ENCODE measurements at regions not wholly inside any gene's neighbourhood (a gene's known extent, or its start where the extent isn't known, plus 50 kb on each side); places are given as distances from the start of the nearest gene placed in this dataset.

- Mint-ChIP-seq H3K36me3 (no peaks in the 10 kb centered on the region), H3K4me3 (no peak overlapping the region), H3K4me1 (no peaks in the 10 kb centered on the region), H3K27me3 (no peaks in the 10 kb centered on the region), H3K27ac (peak overlapping the region; percentile 30), H3K9me3 (no peaks in the 10 kb centered on the region)
Measured at GRCh38 chr6:23081701-23082100, 512.3 kb downstream of the HDGFL1 start.

GRCh38 chr6:23086100-23086499, 516.7 kb downstream of the HDGFL1 start:
- no peaks in the 10 kb centered on the region for H3K4me1 Mint-ChIP-seq
- H3K27me3 Mint-ChIP-seq: no peaks in the 10 kb centered on the region
- no peak overlapping the region for H3K27ac Mint-ChIP-seq
- no peaks in the 10 kb centered on the region for H3K9me3 Mint-ChIP-seq
- no peak overlapping the region for H3K4me3 Mint-ChIP-seq
- no peaks in the 10 kb centered on the region for H3K36me3 Mint-ChIP-seq

- no peak overlapping the region for H3K4me3 Mint-ChIP-seq
- H3K36me3 Mint-ChIP-seq: no peaks in the 10 kb centered on the region
- no peaks in the 10 kb centered on the region for H3K4me1 Mint-ChIP-seq
- no peaks in the 10 kb centered on the region for H3K27me3 Mint-ChIP-seq
- H3K9me3 Mint-ChIP-seq: no peaks in the 10 kb centered on the region
- H3K27ac Mint-ChIP-seq: no peak overlapping the region
Measured at GRCh38 chr6:23087471-23087870, 518.1 kb downstream of the HDGFL1 start.

GRCh38 chr6:23088761-23089160, 519.4 kb downstream of the HDGFL1 start:
- Mint-ChIP-seq H3K4me1 (no peaks in the 10 kb centered on the region), H3K36me3 (no peaks in the 10 kb centered on the region), H3K27ac (no peak overlapping the region), H3K4me3 (no peak overlapping the region), H3K9me3 (no peaks in the 10 kb centered on the region), H3K27me3 (no peaks in the 10 kb centered on the region)

- Mint-ChIP-seq H3K27ac (no peak overlapping the region), H3K27me3 (no peaks in the 10 kb centered on the region)
Measured at GRCh38 chr6:23089981-23090380, 520.6 kb downstream of the HDGFL1 start.

GRCh38 chr6:23091795-23092194, 522.4 kb downstream of the HDGFL1 start:
- Mint-ChIP-seq H3K27me3 (no peaks in the 10 kb centered on the region), H3K27ac (no peak overlapping the region), H3K9me3 (no peaks in the 10 kb centered on the region), H3K36me3 (no peaks in the 10 kb centered on the region), H3K4me3 (no peak overlapping the region), H3K4me1 (no peaks in the 10 kb centered on the region)

More at GRCh38 chr6:23089981-23090380, 520.6 kb downstream of the HDGFL1 start:
- no peak overlapping the region for H3K4me3 Mint-ChIP-seq
- H3K4me1 Mint-ChIP-seq: no peaks in the 10 kb centered on the region
- H3K9me3 Mint-ChIP-seq: no peaks in the 10 kb centered on the region
- H3K36me3 Mint-ChIP-seq: no peaks in the 10 kb centered on the region

GRCh38 chr6:23096876-23097275, 527.5 kb downstream of the HDGFL1 start:
- peaks cover 2% of the 10 kb centered on the region for H3K36me3 Mint-ChIP-seq
- H3K9me3 Mint-ChIP-seq: peaks cover 15% of the 10 kb centered on the region
- H3K4me1 Mint-ChIP-seq: no peaks in the 10 kb centered on the region
- peaks cover 2% of the 10 kb centered on the region for H3K27me3 Mint-ChIP-seq
- H3K4me3 Mint-ChIP-seq: no peak overlapping the region
- no peak overlapping the region for H3K27ac Mint-ChIP-seq

- Mint-ChIP-seq H3K27me3 (peaks cover 2% of the 10 kb centered on the region), H3K27ac (no peak overlapping the region), H3K36me3 (peaks cover 2% of the 10 kb centered on the region), H3K4me1 (no peaks in the 10 kb centered on the region), H3K9me3 (peaks cover 15% of the 10 kb centered on the region), H3K4me3 (no peak overlapping the region)
Measured at GRCh38 chr6:23097566-23097965, 528.2 kb downstream of the HDGFL1 start.

GRCh38 chr6:23106951-23107350, 537.6 kb downstream of the HDGFL1 start:
- Mint-ChIP-seq H3K27me3 (no peaks in the 10 kb centered on the region), H3K9me3 (peaks cover 19% of the 10 kb centered on the region), H3K4me3 (no peak overlapping the region), H3K27ac (no peak overlapping the region), H3K36me3 (no peaks in the 10 kb centered on the region), H3K4me1 (no peaks in the 10 kb centered on the region)

- Mint-ChIP-seq H3K36me3 (no peaks in the 10 kb centered on the region), H3K27ac (no peak overlapping the region), H3K4me3 (no peak overlapping the region), H3K4me1 (no peaks in the 10 kb centered on the region), H3K9me3 (peaks cover 16% of the 10 kb centered on the region), H3K27me3 (no peaks in the 10 kb centered on the region)
Measured at GRCh38 chr6:23111984-23112383, 542.6 kb downstream of the HDGFL1 start.

GRCh38 chr6:23114812-23115504, 545.6 kb downstream of the HDGFL1 start:
- no peak overlapping the region for H3K27ac Mint-ChIP-seq
- no peaks in the 10 kb centered on the region for H3K4me1 Mint-ChIP-seq
- H3K9me3 Mint-ChIP-seq: peaks cover 7% of the 10 kb centered on the region
- no peaks in the 10 kb centered on the region for H3K36me3 Mint-ChIP-seq
- no peak overlapping the region for H3K4me3 Mint-ChIP-seq
- no peaks in the 10 kb centered on the region for H3K27me3 Mint-ChIP-seq

GRCh38 chr6:23137611-23138010, 568.2 kb downstream of the HDGFL1 start:
- H3K4me3 Mint-ChIP-seq: no peak overlapping the region

GRCh38 chr6:23140871-23141270, 571.5 kb downstream of the HDGFL1 start:
- Mint-ChIP-seq H3K9me3 (peaks cover 8% of the 10 kb centered on the region), H3K27ac (no peak overlapping the region), H3K27me3 (no peaks in the 10 kb centered on the region), H3K36me3 (no peaks in the 10 kb centered on the region), H3K4me1 (no peaks in the 10 kb centered on the region), H3K4me3 (no peak overlapping the region)

More at GRCh38 chr6:23137611-23138010, 568.2 kb downstream of the HDGFL1 start:
- H3K27me3 Mint-ChIP-seq: no peaks in the 10 kb centered on the region
- H3K27ac Mint-ChIP-seq: no peak overlapping the region
- H3K4me1 Mint-ChIP-seq: no peaks in the 10 kb centered on the region
- H3K9me3 Mint-ChIP-seq: peaks cover 10% of the 10 kb centered on the region
- H3K36me3 Mint-ChIP-seq: no peaks in the 10 kb centered on the region

GRCh38 chr6:23145781-23146180, 576.4 kb downstream of the HDGFL1 start:
- Mint-ChIP-seq H3K4me1 (no peaks in the 10 kb centered on the region), H3K27ac (no peak overlapping the region), H3K36me3 (no peaks in the 10 kb centered on the region), H3K9me3 (no peaks in the 10 kb centered on the region), H3K4me3 (no peak overlapping the region), H3K27me3 (no peaks in the 10 kb centered on the region)

- H3K36me3 Mint-ChIP-seq: no peaks in the 10 kb centered on the region
- no peak overlapping the region for H3K4me3 Mint-ChIP-seq
- no peak overlapping the region for H3K27ac Mint-ChIP-seq
- no peaks in the 10 kb centered on the region for H3K27me3 Mint-ChIP-seq
- H3K9me3 Mint-ChIP-seq: peaks cover 10% of the 10 kb centered on the region
- no peaks in the 10 kb centered on the region for H3K4me1 Mint-ChIP-seq
Measured at GRCh38 chr6:23154159-23154558, 584.8 kb downstream of the HDGFL1 start.

GRCh38 chr6:23170049-23170448, 600.7 kb downstream of the HDGFL1 start:
- Mint-ChIP-seq H3K27ac (no peak overlapping the region), H3K36me3 (no peaks in the 10 kb centered on the region), H3K9me3 (peaks cover 10% of the 10 kb centered on the region), H3K27me3 (no peaks in the 10 kb centered on the region), H3K4me3 (no peak overlapping the region), H3K4me1 (no peaks in the 10 kb centered on the region)

- Mint-ChIP-seq H3K27me3 (no peaks in the 10 kb centered on the region), H3K36me3 (no peaks in the 10 kb centered on the region), H3K9me3 (no peaks in the 10 kb centered on the region)
Measured at GRCh38 chr6:23173234-23173633, 603.9 kb downstream of the HDGFL1 start.

More at GRCh38 chr6:23173234-23173633, 603.9 kb downstream of the HDGFL1 start:
- no peak overlapping the region for H3K27ac Mint-ChIP-seq
- H3K4me1 Mint-ChIP-seq: no peaks in the 10 kb centered on the region
- no peak overlapping the region for H3K4me3 Mint-ChIP-seq

All from activated naive CD4-positive, alpha-beta T cell treated with anti-CD3 and anti-CD28 coated beads, Interleukin-2, amount 50 U/mL, for 24 hours (primary cell).